SK-N-SH (cell line): ENCODE measurements at regions not wholly inside any gene's neighbourhood (a gene's known extent, or its start where the extent isn't known, plus 50 kb on each side); places are given as distances from the start of the nearest gene placed in this dataset.

ENCODE experiments used
- CTCF ChIA-PET: fragments of 300-600, 350-600 bp; formaldehyde crosslinking; extraction: SDS; loops from one replicate; lab custom pipeline; 2021; lab: Yijun Ruan, JAX
- POLR2A ChIA-PET: fragments of 350-600 bp; sonication (Branson Sonifier 250); formaldehyde crosslinking; extraction: SDS; loops from one replicate; lab custom pipeline; 2020; ENCODE audit warnings: antibody characterized with exemption, inconsistent platforms; lab: Yijun Ruan, JAX
- DNase-seq: peaks from one replicate; pipeline ENCODE4 v3.0.0; 2012
- H2AFZ ChIP-seq: fragments of 200-600 bp; sonication (generic); 2 replicates; pipeline ENCODE4 v1.8.1; 2016; ENCODE audit warnings: antibody characterized with exemption, mild to moderate bottlenecking, low read depth
- H3F3A ChIP-seq: fragments of 200-600 bp; sonication (generic); replicated peaks from 2 replicates; pipeline ENCODE3; 2016; ENCODE audit warnings: antibody characterized with exemption, mild to moderate bottlenecking; ENCODE audit not compliant: insufficient read depth
- H3K27ac ChIP-seq, 2 experiments: fragments of 200-500 bp in 1 of 2; fragments of 200-600 bp in 1 of 2; sonication (Bioruptor generic) in 1 of 2; sonication (generic), shearing (Covaris generic) in 1 of 2; 2 replicates each; pipeline versions ENCODE4 v1.5.1 to v1.6.1; 2014 to 2016; ENCODE audit warnings: low read depth in 2 of 2, inconsistent platforms in 1 of 2, low read length in 1 of 2, mild to moderate bottlenecking in 1 of 2, mixed read lengths in 1 of 2
- H3K27me3 ChIP-seq: fragments of 200-600 bp; sonication (generic), shearing (Covaris generic); 2 replicates; pipeline ENCODE4 v1.6.1; 2016; ENCODE audit warnings: mixed run types; ENCODE audit not compliant: insufficient read depth
- H3K36me3 ChIP-seq, 2 experiments: fragments of 200-500 bp in 1 of 2; fragments of 200-600 bp in 1 of 2; sonication (Bioruptor generic) in 1 of 2; sonication (generic) in 1 of 2; replicated peaks in 1 of 2; 2 replicates each; pipeline versions ENCODE3 to v1.5.1; 2014 to 2016; ENCODE audit warnings: low read length in 1 of 2, mild to moderate bottlenecking in 1 of 2; ENCODE audit not compliant: insufficient read depth in 2 of 2, control insufficient read depth in 1 of 2
- H3K4me1 ChIP-seq, 2 experiments: fragments of 200-500 bp in 1 of 2; fragments of 200-600 bp in 1 of 2; sonication (Bioruptor generic) in 1 of 2; sonication (generic), shearing (Covaris generic) in 1 of 2; 2 replicates each; pipeline versions ENCODE4 v1.5.1 to v1.6.1; 2014 to 2016; ENCODE audit warnings: low read depth in 1 of 2, low read length in 1 of 2, mixed run types in 1 of 2; ENCODE audit not compliant: insufficient read depth in 2 of 2, control insufficient read depth in 1 of 2
- H3K4me2 ChIP-seq: fragments of 200-600 bp; sonication (generic), shearing (Covaris generic); 2 replicates; pipeline ENCODE4 v1.6.1; 2017; ENCODE audit warnings: mixed run types
- H3K4me3 ChIP-seq, 2 experiments: fragments of 200-500 bp in 1 of 2; fragments of 200-600 bp in 1 of 2; sonication (Bioruptor generic) in 1 of 2; sonication (generic), shearing (Covaris generic) in 1 of 2; 2 replicates each; pipeline versions ENCODE4 v1.5.1 to v1.8.1; 2014 to 2016; ENCODE audit warnings: low read depth in 2 of 2, inconsistent platforms in 1 of 2, low read length in 1 of 2, mild to moderate bottlenecking in 1 of 2, mixed read lengths in 1 of 2, moderate library complexity in 1 of 2
- H3K79me2 ChIP-seq: fragments of 200-600 bp; sonication (generic); 2 replicates; pipeline ENCODE4 v1.8.1; 2017; ENCODE audit warnings: mild to moderate bottlenecking; ENCODE audit not compliant: insufficient read depth
- H3K9ac ChIP-seq: fragments of 200-600 bp; sonication (generic); 2 replicates; pipeline ENCODE4 v1.6.1; 2017; ENCODE audit warnings: mixed run types
- H3K9me2 ChIP-seq: fragments of 200-600 bp; sonication (generic); 2 replicates; pipeline ENCODE4 v1.6.1; 2017; ENCODE audit warnings: mixed run types
- H3K9me3 ChIP-seq: fragments of 200-600 bp; sonication (generic); 2 replicates; pipeline ENCODE4 v1.6.1; 2017; ENCODE audit warnings: mixed run types, mild to moderate bottlenecking, moderate library complexity
- H4K20me1 ChIP-seq: fragments of 200-600 bp; sonication (generic); 2 replicates; pipeline ENCODE4 v1.6.1; 2017; ENCODE audit warnings: mild to moderate bottlenecking, mixed run types; ENCODE audit not compliant: insufficient read depth
- CHD2 ChIP-seq: fragments of 150-350 bp; IDR thresholded peaks from 2 replicates; pipeline ENCODE4 v1.6.1; 2018; ENCODE audit warnings: low read length; ENCODE audit not compliant: partially characterized antibody
- EP300 ChIP-seq, 2 experiments: IDR thresholded peaks; 2 replicates each; pipeline versions ENCODE4 v1.4.0 to v1.6.1; 2012; ENCODE audit warnings: borderline replicate concordance in 1 of 2, low read depth in 1 of 2, low read length in 1 of 2
- FOXM1 ChIP-seq: IDR thresholded peaks from 2 replicates; pipeline ENCODE4 v1.4.0; 2012; ENCODE audit warnings: low read depth, mild to moderate bottlenecking
- GATA2 ChIP-seq: sonication (generic); formaldehyde crosslinking; IDR thresholded peaks from 2 replicates; pipeline ENCODE4 v1.5.0; 2020; ENCODE audit warnings: mild to moderate bottlenecking, missing genetic modification reagents
- IRF3 ChIP-seq: fragments of 150-350 bp; IDR thresholded peaks from 2 replicates; pipeline ENCODE4 v1.6.1; 2016; ENCODE audit warnings: mild to moderate bottlenecking, low read depth, low read length
- MAX ChIP-seq: IDR thresholded peaks from 2 replicates; pipeline ENCODE4 v1.4.0; 2012; ENCODE audit warnings: low read depth
- MXI1 ChIP-seq: IDR thresholded peaks from 2 replicates; pipeline ENCODE4 v1.6.1; 2012; ENCODE audit warnings: mild to moderate bottlenecking, low read depth, low read length, improper control_type of control experiment
- POLR2AphosphoS5 ChIP-seq: IDR thresholded peaks from 2 replicates; pipeline ENCODE4 v1.6.1; 2012; ENCODE audit warnings: low read depth, low read length
- RAD21 ChIP-seq: IDR thresholded peaks from 2 replicates; pipeline ENCODE4 v1.6.1; 2012; ENCODE audit warnings: mild to moderate bottlenecking, low read length
- RCOR1 ChIP-seq: fragments of 150-350 bp; IDR thresholded peaks from 2 replicates; pipeline ENCODE4 v1.6.1; 2017; ENCODE audit warnings: antibody characterized with exemption, low read length
- REST ChIP-seq: IDR thresholded peaks from 2 replicates; pipeline ENCODE4 v1.6.1; 2012; ENCODE audit warnings: mild to moderate bottlenecking, low read depth, low read length, moderate library complexity
- RFX5 ChIP-seq: IDR thresholded peaks from 2 replicates; pipeline ENCODE4 v1.6.1; 2012; ENCODE audit warnings: mild to moderate bottlenecking, improper control_type of control experiment, low read length
- SIN3A ChIP-seq: IDR thresholded peaks from 2 replicates; pipeline ENCODE4 v1.6.1; 2012; ENCODE audit warnings: low read depth, mild to moderate bottlenecking, low read length, moderate library complexity, borderline replicate concordance
- SMC3 ChIP-seq: IDR thresholded peaks from 2 replicates; pipeline ENCODE4 v1.6.1; 2012; ENCODE audit warnings: low read depth, low read length, improper control_type of control experiment
- TAF1 ChIP-seq: IDR thresholded peaks from 2 replicates; pipeline ENCODE4 v1.6.1; 2012; ENCODE audit warnings: low read depth, mild to moderate bottlenecking, low read length, moderate library complexity, borderline replicate concordance
- TCF12 ChIP-seq: IDR thresholded peaks from 2 replicates; pipeline ENCODE4 v1.4.0; 2012
- TEAD4 ChIP-seq: IDR thresholded peaks from 2 replicates; pipeline ENCODE4 v1.4.0; 2012; ENCODE audit warnings: mild to moderate bottlenecking, borderline replicate concordance; ENCODE audit not compliant: insufficient read depth
- USF2 ChIP-seq: fragments of 150-350 bp; IDR thresholded peaks from 2 replicates; pipeline ENCODE4 v1.6.1; 2017; ENCODE audit warnings: antibody characterized with exemption, low read length, low read depth, borderline replicate concordance
- YY1 ChIP-seq: IDR thresholded peaks from 2 replicates; pipeline ENCODE4 v1.4.0; 2012; ENCODE audit warnings: low read depth, mild to moderate bottlenecking
- ZBTB33 ChIP-seq: IDR thresholded peaks from 2 replicates; pipeline ENCODE4 v1.4.0; 2012; ENCODE audit warnings: low read depth, borderline replicate concordance
- WGBS: methylation state at CpG from one replicate; pipeline ENCODE4 v1.1.6; 2017; ENCODE audit warnings: low lambda C conversion rate; 5-methylcytosine and 5-hydroxymethylcytosine counted together

GRCh38 chr1:191551019-191551418 lies 607.2 kb upstream of the RGS18 start:
- Histone ChIP-seq H3K9me2 (0 out of 2 replicates have a peak, but pooled peaks cover 2% of the 10 kb centered on the region), H3K27ac (no peak overlapping the region), H3K9me3 (no peaks in the 10 kb centered on the region), H3K4me2 (no peak overlapping the region), H3K36me3 (no peaks in the 10 kb centered on the region), H3K4me3 (no peak overlapping the region), H3K79me2 (no peaks in the 10 kb centered on the region), H4K20me1 (no peaks in the 10 kb centered on the region), H3K27me3 (no peaks in the 10 kb centered on the region), H3K9ac (no peak overlapping the region), H2AFZ (no peak overlapping the region), H3K4me1 (no peaks in the 10 kb centered on the region), H3F3A (no peaks in the 10 kb centered on the region)
- TF ChIP-seq GATA2 (CRISPR knock-in tag) (no peak), REST (no peak), CHD2 (no peak), MXI1 (no peak), EP300 (IDR thresholded peaks at IDR 0.05; ENCODE audit: borderline replicate concordance in 1 of 2, low read depth in 1 of 2, low read length in 1 of 2) (no peak), SIN3A (no peak), RCOR1 (no peak), TEAD4 (no peak), ZBTB33 (no peak), RAD21 (no peak), USF2 (no peak), TCF12 (no peak), MAX (no peak), SMC3 (no peak), TAF1 (no peak), YY1 (no peak), POLR2AphosphoS5 (no peak), FOXM1 (no peak), RFX5 (no peak), IRF3 (no peak)
- WGBS, result 1% methylated on average over 2 of the region's 2 CpGs
- CTCF ChIA-PET, result interaction anchor here (0.6 kb wide), 1 partner anchor 9 kb away, joined by 4 read pairs; no protein-coding TSS in a partner anchor
- DNase-seq, result no peak
- POLR2A ChIA-PET, result no interaction called here
